IMR-90 (cell line): ENCODE measurements at regions not wholly inside any gene's neighbourhood (a gene's known extent, or its start where the extent isn't known, plus 50 kb on each side); places are given as distances from the start of the nearest gene placed in this dataset.

Experiments
- ATAC-seq: fragments of 200-7000 bp; cut with Tn5 transposase; 2 replicates; pipeline ENCODE4 v1.9.1; 2020; ENCODE audit warnings: low read depth, mild to moderate bottlenecking, moderate library complexity
- BruUV-seq: library from RNA; stranded (reverse); fragments of 400-500 nt; replicated peaks from 2 replicates; lab custom pipeline; 2021; lab: Mats Ljungman, UMichigan
- CTCF ChIA-PET: fragments of 300-600 bp; formaldehyde crosslinking; extraction: SDS; loops from one replicate; lab custom pipeline; 2021; ENCODE audit warnings: antibody characterized with exemption; lab: Yijun Ruan, JAX
- POLR2A ChIA-PET: fragments of 300-600 bp; sonication (Branson Sonifier 250); formaldehyde crosslinking; loops from one replicate; lab custom pipeline; 2022; ENCODE audit warnings: antibody characterized with exemption; ENCODE audit not compliant: unreplicated experiment; lab: Charles Lee
- DNase-seq: peaks from one replicate; pipeline ENCODE4 v3.0.0; 2013
- H2AFZ ChIP-seq: replicated peaks from 2 replicates; pipeline ENCODE3; 2013; ENCODE audit warnings: low read length, mild to moderate bottlenecking; ENCODE audit not compliant: poor library complexity
- H2AK5ac ChIP-seq: 2 replicates; pipeline ENCODE4 v1.6.1; 2013; ENCODE audit warnings: low read depth, low read length, inconsistent platforms
- H2AK9ac ChIP-seq: replicated peaks from 2 replicates; pipeline ENCODE3; 2013; ENCODE audit warnings: mild to moderate bottlenecking, low read depth, low read length, moderate library complexity; ENCODE audit not compliant: poor library complexity
- H2BK120ac ChIP-seq: 2 replicates; pipeline ENCODE4 v1.6.1; 2013; ENCODE audit warnings: low read depth, low read length, inconsistent platforms
- H2BK15ac ChIP-seq: 3 replicates; pipeline ENCODE4 v1.6.1; 2013; ENCODE audit warnings: low read depth, low read length, inconsistent platforms
- H2BK20ac ChIP-seq: 2 replicates; pipeline ENCODE4 v1.6.1; 2013; ENCODE audit warnings: low read depth, mild to moderate bottlenecking, inconsistent platforms, low read length, moderate library complexity
- H2BK5ac ChIP-seq: 2 replicates; pipeline ENCODE4 v1.6.1; 2013; ENCODE audit warnings: mild to moderate bottlenecking, low read depth, low read length, inconsistent platforms; ENCODE audit not compliant: poor library complexity, severe bottlenecking
- H3K14ac ChIP-seq: replicated peaks from 2 replicates; pipeline ENCODE4 v1.6.1; 2013; ENCODE audit warnings: low read depth, low read length, inconsistent platforms
- H3K18ac ChIP-seq: 2 replicates; pipeline ENCODE4 v1.6.1; 2013; ENCODE audit warnings: low read depth, low read length, control low read depth
- H3K23ac ChIP-seq: 2 replicates; pipeline ENCODE4 v1.6.1; 2013; ENCODE audit warnings: low read depth, low read length, inconsistent platforms
- H3K27ac ChIP-seq: 2 replicates; pipeline ENCODE4 v1.5.1; 2013; ENCODE audit warnings: mild to moderate bottlenecking, control low read depth, low read length; ENCODE audit not compliant: insufficient read depth
- H3K27me3 ChIP-seq: 2 replicates; pipeline ENCODE4 v1.6.1; 2013; ENCODE audit warnings: low read length; ENCODE audit not compliant: control insufficient read depth, insufficient read depth
- H3K36me3 ChIP-seq: 2 replicates; pipeline ENCODE4 v1.6.1; 2013; ENCODE audit warnings: low read length, mixed read lengths; ENCODE audit not compliant: control insufficient read depth, insufficient read depth
- H3K4ac ChIP-seq: 2 replicates; pipeline ENCODE4 v1.6.1; 2013; ENCODE audit warnings: low read depth, low read length, inconsistent platforms
- H3K4me1 ChIP-seq: 2 replicates; pipeline ENCODE4 v1.6.1; 2013; ENCODE audit warnings: low read length, mixed read lengths; ENCODE audit not compliant: control insufficient read depth, insufficient read depth
- H3K4me2 ChIP-seq: 2 replicates; pipeline ENCODE4 v1.6.1; 2013; ENCODE audit warnings: low read depth, mild to moderate bottlenecking, control low read depth, low read length, moderate library complexity
- H3K4me3 ChIP-seq: 2 replicates; pipeline ENCODE4 v1.5.1; 2013; ENCODE audit warnings: low read depth, mild to moderate bottlenecking, control low read depth, low read length, moderate library complexity; ENCODE audit not compliant: insufficient read depth
- H3K56ac ChIP-seq: 2 replicates; pipeline ENCODE4 v1.6.1; 2013; ENCODE audit warnings: low read length, inconsistent platforms; ENCODE audit not compliant: insufficient read depth; ENCODE audit errors: extremely low read depth
- H3K79me1 ChIP-seq, 2 experiments: 2 replicates each; pipeline ENCODE4 v1.6.1; 2013; ENCODE audit warnings: low read length in 2 of 2, inconsistent platforms in 1 of 2, low read depth in 1 of 2
- H3K9ac ChIP-seq: 2 replicates; pipeline ENCODE4 v1.6.1; 2013; ENCODE audit warnings: low read depth, low read length, control low read depth
- H3K9me1 ChIP-seq: 2 replicates; pipeline ENCODE4 v1.6.1; 2013; ENCODE audit warnings: low read length, inconsistent platforms; ENCODE audit not compliant: insufficient read depth
- H3K9me3 ChIP-seq: 2 replicates; pipeline ENCODE4 v1.6.1; 2013; ENCODE audit warnings: low read length; ENCODE audit not compliant: control insufficient read depth, insufficient read depth
- H4K20me1 ChIP-seq: 2 replicates; pipeline ENCODE4 v1.6.1; 2013; ENCODE audit warnings: low read length, inconsistent platforms; ENCODE audit not compliant: insufficient read depth
- H4K5ac ChIP-seq: 2 replicates; pipeline ENCODE4 v1.6.1; 2013; ENCODE audit warnings: mild to moderate bottlenecking, low read depth, low read length, control low read depth
- H4K8ac ChIP-seq, 2 experiments: 2 replicates each; pipeline ENCODE4 v1.6.1; 2013; ENCODE audit warnings: low read depth in 2 of 2, low read length in 2 of 2, control low read depth in 1 of 2, inconsistent platforms in 1 of 2
- H4K91ac ChIP-seq: 2 replicates; pipeline ENCODE4 v1.6.1; 2013; ENCODE audit warnings: low read depth, low read length, inconsistent platforms; ENCODE audit not compliant: insufficient read depth
- BHLHE40 ChIP-seq: fragments of 150-350 bp; IDR thresholded peaks from 2 replicates; pipeline ENCODE4 v1.6.1; 2016; ENCODE audit warnings: mild to moderate bottlenecking, low read depth, low read length
- FOS ChIP-seq: fragments of 150-350 bp; IDR thresholded peaks from 2 replicates; pipeline ENCODE4 v1.6.1; 2016; ENCODE audit warnings: low read depth, low read length
- MAFK ChIP-seq: IDR thresholded peaks from 2 replicates; pipeline ENCODE4 v1.6.1; 2012; ENCODE audit warnings: low read depth, low read length, improper control_type of control experiment
- MAZ ChIP-seq: IDR thresholded peaks from 2 replicates; pipeline ENCODE4 v1.6.1; 2012; ENCODE audit warnings: low read depth, mild to moderate bottlenecking, low read length, improper control_type of control experiment, moderate library complexity, borderline replicate concordance
- NFE2L2 ChIP-seq: fragments of 150-350 bp; IDR thresholded peaks from 2 replicates; pipeline ENCODE4 v1.6.1; 2016; ENCODE audit warnings: low read depth, mild to moderate bottlenecking, low read length
- RAD21 ChIP-seq: IDR thresholded peaks from 2 replicates; pipeline ENCODE4 v1.6.1; 2012; ENCODE audit warnings: low read length, improper control_type of control experiment
- SMC3 ChIP-seq: fragments of 150-350 bp; IDR thresholded peaks from 2 replicates; pipeline ENCODE4 v1.6.1; 2016; ENCODE audit warnings: low read depth, mild to moderate bottlenecking, antibody characterized with exemption, low read length, moderate library complexity
- WGBS, 2 experiments: methylation state at CpG; one replicate each; pipeline versions ENCODE4 v1.1.5 to v1.1.7; 2013; ENCODE audit warnings: missing lambda C conversion rate in 2 of 2; ENCODE audit not compliant: insufficient read length in 1 of 2; ENCODE audit errors: extremely low coverage in 2 of 2; 5-methylcytosine and 5-hydroxymethylcytosine counted together
- dilution Hi-C: fragments of 300-500 bp; cut with HindIII; formaldehyde crosslinking; loops from one replicate; pipeline ENCODE4 v1.14.3; 2018; ENCODE audit warnings: low sequenced_read_pairs; ENCODE audit not compliant: unreplicated experiment
- in situ Hi-C: fragments of 300-500 bp; cut with MboI; formaldehyde crosslinking; loops from 3 replicates; pipeline ENCODE4 v1.14.3; 2019; ENCODE audit warnings: low sequenced_read_pairs, inconsistent platforms, mixed read lengths
- intact Hi-C: fragments of 100-400 bp; cut with micrococcal nuclease; formaldehyde crosslinking; loops from 2 replicates; pipeline ENCODE4 v1.10.0; 2022
- TF ChIP-seq, protein P1 (sequence below): fragments of 150-350 bp; IDR thresholded peaks from 2 replicates; pipeline ENCODE4 v1.6.1; 2017; ENCODE audit warnings: mild to moderate bottlenecking, antibody characterized with exemption, low read length, low read depth

DNA sequence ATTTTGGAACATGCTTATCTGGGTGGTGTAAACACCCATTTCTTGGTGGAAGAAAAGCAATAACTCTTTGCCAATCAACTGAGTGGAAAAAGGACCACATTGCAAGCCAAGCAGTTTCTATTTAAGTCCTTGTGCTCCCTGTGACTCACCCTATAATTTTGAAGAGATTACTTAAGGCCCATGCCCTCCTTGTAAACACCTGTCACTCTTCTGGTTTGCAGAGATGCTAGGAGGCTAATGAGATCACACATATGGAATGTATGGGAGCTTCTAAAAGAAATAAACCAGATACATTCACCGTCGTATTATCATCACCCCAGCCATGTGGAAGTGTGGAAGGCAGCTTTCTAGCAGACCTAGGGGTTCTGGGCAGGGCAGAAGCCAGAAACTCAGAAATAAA is 337.1 kb downstream of the GADD45G start:
- no TSS peak for BruUV-seq
- Histone ChIP-seq H2BK20ac (no peak overlapping the region), H3K14ac (no peak overlapping the region), H4K20me1 (no peaks in the 10 kb centered on the region), H3K9me1 (peaks cover 4% of the 10 kb centered on the region; the same call in 1 of the 2 replicates), H3K9ac (no peak overlapping the region), H2BK5ac (no peak overlapping the region), H2AK5ac (no peak overlapping the region), H4K91ac (no peak overlapping the region), H2AK9ac (no peak overlapping the region), H2AFZ (no peak overlapping the region), H3K27ac (no peak overlapping the region), H3K4me3 (no peak overlapping the region), H4K8ac (no peak overlapping the region), H3K18ac (no peak overlapping the region), H2BK15ac (no peak overlapping the region; the same call in 2 of the 3 replicates), H3K9me3 (no peaks in the 10 kb centered on the region), H3K36me3 (no peaks in the 10 kb centered on the region), H4K5ac (no peak overlapping the region), H3K27me3 (peaks cover 22% of the 10 kb centered on the region), H3K4me2 (no peak overlapping the region; the same call in 1 of the 2 replicates), H3K4me1 (peaks cover 10% of the 10 kb centered on the region; the same call in 1 of the 2 replicates), H3K4ac (no peak overlapping the region), H3K79me1 (no peaks in the 10 kb centered on the region), H3K23ac (no peak overlapping the region), H2BK120ac (no peak overlapping the region), H3K56ac (no peak overlapping the region)
- in situ Hi-C loops = no loop called here
- intact Hi-C loops = no loop called here
- POLR2A ChIA-PET = interaction anchor here (0.6 kb wide), 1 partner anchor 41 kb away, joined by 3 read pairs; no protein-coding TSS in a partner anchor
- CTCF ChIA-PET = no interaction called here
- TF ChIP-seq, protein P1, sequence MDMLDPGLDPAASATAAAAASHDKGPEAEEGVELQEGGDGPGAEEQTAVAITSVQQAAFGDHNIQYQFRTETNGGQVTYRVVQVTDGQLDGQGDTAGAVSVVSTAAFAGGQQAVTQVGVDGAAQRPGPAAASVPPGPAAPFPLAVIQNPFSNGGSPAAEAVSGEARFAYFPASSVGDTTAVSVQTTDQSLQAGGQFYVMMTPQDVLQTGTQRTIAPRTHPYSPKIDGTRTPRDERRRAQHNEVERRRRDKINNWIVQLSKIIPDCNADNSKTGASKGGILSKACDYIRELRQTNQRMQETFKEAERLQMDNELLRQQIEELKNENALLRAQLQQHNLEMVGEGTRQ = no peak
- no peak for TF ChIP-seq MAZ
- peak; percentile 37; the same call in 1 of the 2 replicates for TF ChIP-seq FOS
- TF ChIP-seq BHLHE40 = no peak
- TF ChIP-seq NFE2L2 = no peak
- peak; percentile 63 for TF ChIP-seq MAFK
- TF ChIP-seq RAD21 = no peak
- TF ChIP-seq SMC3 = no peak
- dilution Hi-C loops = no loop called here
- WGBS, 2 experiments = no CpG with 5 or more reads among the region's 2 CpGs
- ATAC-seq = peak; percentile 91
- peak; percentile 93 for DNase-seq
